Heart left ventricle (tissue), 13 donors: ENCODE measurements at regions not wholly inside any gene's neighbourhood (a gene's known extent, or its start where the extent isn't known, plus 50 kb on each side); places are given as distances from the start of the nearest gene placed in this dataset.

Experiments used
- CTCF ChIP-seq, 12 donors: fragments of 200-600 bp; sonication (generic) in 4 of 12; IDR thresholded peaks; one replicate each; pipeline versions ENCODE4 v1.5.0 to v1.8.0; 2018 to 2022; ENCODE audit warnings: antibody characterized with exemption in 12 of 12, mild to moderate bottlenecking in 5 of 12
- POLR2A ChIP-seq, 2 donors: fragments of 450-650 bp; IDR thresholded peaks; one replicate each; pipeline ENCODE4 v1.6.1; 2017; ENCODE audit warnings: antibody characterized with exemption in 2 of 2, mild to moderate bottlenecking in 2 of 2, moderate library complexity in 2 of 2
- donor health status: ischemic (EF 13 %, LVEDD 7.1; RV severe dilation, severe dysfunction).
- donor health status: DM: no; HTN: yes; CAD: no.
- donor health status: DM: no; HTN: no; CAD: no.
- donor health status: ischemic (EF 25% LVEDD 6.9; RV normal size, moderate dysfunction).
- donor health status: ischemic (EF 25% LVEDD 5.7; RV mildly dilated, moderate dysfunction).
- donor health status: ischemic (EF 35%, LVEDD 5.7; RV mildly dilated, moderate dysfunction).
- donor health status: nonischemic (EF 11% LVEDD 7.7; RV severe dilation, severe dysfunction).
- donor health status: DM: yes; HTN: yes; CAD: no.
- donor health status: PGD.
- donor health status: ischemic (EF 29% LVEDD 5.4; RV normal size, mild dysfunction).
- donor health status: nonischemic (EF 23%, LVEDD 6.1; RV moderate dilation, normal function).

GRCh38 chr1:61563611-61564010 is 161.3 kb downstream of the TM2D1 start:
- no peak for TF ChIP-seq CTCF (IDR thresholded peaks at IDR 0.05)
- TF ChIP-seq POLR2A (IDR thresholded peaks at IDR 0.05): no peak
